Activated CD4-positive, alpha-beta T cell treated with anti-CD3 and anti-CD28 coated beads for 36 hours (primary cell): ENCODE measurements at regions not wholly inside any gene's neighbourhood (a gene's known extent, or its start where the extent isn't known, plus 50 kb on each side); places are given as distances from the start of the nearest gene placed in this dataset.
"Not testable (repeated sequence)": the region's sequence is repeated elsewhere in the genome, so short reads cannot be mapped to it uniquely, and the experiment has no call there.

Experiments used
- ATAC-seq: fragments of 200-7000 bp; cut with Tn5 transposase; one replicate; pipeline ENCODE4 v1.10.0; 2021; ENCODE audit warnings: mild to moderate bottlenecking, moderate library complexity
- CTCF ChIA-PET: fragments of 350-600 bp; sonication (Branson Sonifier 250); formaldehyde crosslinking; loops from one replicate; lab custom pipeline; 2021; ENCODE audit warnings: antibody characterized with exemption; lab: Charles Lee
- POLR2A ChIA-PET: fragments of 350-600 bp; sonication (Branson Sonifier 250); formaldehyde crosslinking; loops from one replicate; lab custom pipeline; 2021; ENCODE audit warnings: antibody characterized with exemption, inconsistent platforms; lab: Charles Lee
- DNase-seq: peaks from one replicate; pipeline ENCODE4 v3.0.0-alpha.2; 2020
- H3K27ac Mint-ChIP-seq: one replicate; pipeline ENCODE4 v1.8.0; 2021; ENCODE audit warnings: mixed read lengths
- H3K27me3 Mint-ChIP-seq: one replicate; pipeline ENCODE4 v1.8.0; 2021; ENCODE audit warnings: mixed read lengths
- H3K36me3 Mint-ChIP-seq: one replicate; pipeline ENCODE4 v1.8.0; 2021; ENCODE audit warnings: low read depth, mixed read lengths
- H3K4me1 Mint-ChIP-seq: one replicate; pipeline ENCODE4 v1.8.0; 2021; ENCODE audit warnings: mixed read lengths
- H3K4me3 Mint-ChIP-seq: one replicate; pipeline ENCODE4 v1.8.0; 2021; ENCODE audit warnings: mild to moderate bottlenecking, moderate library complexity, mixed read lengths
- H3K9me3 Mint-ChIP-seq: one replicate; pipeline ENCODE4 v1.8.0; 2021; ENCODE audit warnings: low read depth, mixed read lengths
- intact Hi-C, 2 experiments: fragments of 100-400 bp; cut with DNase I in 1 of 2; cut with micrococcal nuclease in 1 of 2; formaldehyde crosslinking; loops; one replicate each; pipeline versions ENCODE4 v1.14.2 to v1.15.1; 2022 to 2024; cut with DNase I, micrococcal nuclease

- DNase-seq, H3K27me3 Mint-ChIP-seq, ATAC-seq, POLR2A ChIA-PET, H3K4me3 Mint-ChIP-seq, H3K4me1 Mint-ChIP-seq, H3K27ac Mint-ChIP-seq, CTCF ChIA-PET, intact Hi-C loops: not testable (repeated sequence)
- Mint-ChIP-seq H3K9me3 (peaks cover 25% of the 10 kb centered on the region), H3K36me3 (peaks cover 19% of the 10 kb centered on the region)
Measured at GRCh38 chr4:49138818-49139217, 152.7 kb downstream of the CWH43 start.

DNA sequence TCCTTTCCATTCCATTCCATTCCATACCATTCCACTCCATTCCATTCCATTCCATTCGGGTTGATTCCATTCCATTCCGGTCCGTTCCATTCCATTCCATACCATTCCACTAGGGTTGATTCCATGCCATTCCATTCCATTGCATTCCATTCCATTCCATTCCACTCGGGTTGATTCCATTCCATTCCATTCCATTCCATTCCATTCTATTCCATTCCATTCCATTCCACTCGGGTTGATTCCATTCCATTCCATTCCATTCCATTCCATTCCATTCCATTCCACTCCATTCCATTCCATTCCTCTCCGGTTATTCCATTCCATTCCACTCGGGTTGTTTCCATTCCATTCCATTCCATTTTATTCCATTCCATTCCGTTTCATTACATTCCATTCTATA is 153.4 kb downstream of the CWH43 start:
- H3K27me3 Mint-ChIP-seq, intact Hi-C loops, DNase-seq, H3K27ac Mint-ChIP-seq, H3K4me1 Mint-ChIP-seq, CTCF ChIA-PET, POLR2A ChIA-PET, H3K4me3 Mint-ChIP-seq: not testable (repeated sequence)
- ATAC-seq = peak; percentile 39
- peaks cover 26% of the 10 kb centered on the region for H3K36me3 Mint-ChIP-seq
- H3K9me3 Mint-ChIP-seq = peaks cover 27% of the 10 kb centered on the region

- CTCF ChIA-PET, ATAC-seq, H3K4me1 Mint-ChIP-seq, POLR2A ChIA-PET, H3K27ac Mint-ChIP-seq, H3K4me3 Mint-ChIP-seq, H3K27me3 Mint-ChIP-seq: not testable (repeated sequence)
- Mint-ChIP-seq H3K9me3 (peaks cover 29% of the 10 kb centered on the region), H3K36me3 (peaks cover 29% of the 10 kb centered on the region)
- DNase-seq = peak; percentile 23
- intact Hi-C loops = loop anchor here in 1 of 2 experiments (10.0 kb wide), 1 partner anchor 46 kb away; no protein-coding TSS in a partner anchor
Measured at GRCh38 chr4:49140351-49140750, 154.3 kb downstream of the CWH43 start.

- H3K4me3 Mint-ChIP-seq, H3K27ac Mint-ChIP-seq, POLR2A ChIA-PET, H3K27me3 Mint-ChIP-seq, CTCF ChIA-PET, DNase-seq, ATAC-seq, H3K4me1 Mint-ChIP-seq: not testable (repeated sequence)
- intact Hi-C loops = loop anchor here in 1 of 2 experiments (10.0 kb wide), 1 partner anchor 47 kb away; no protein-coding TSS in a partner anchor
- Mint-ChIP-seq H3K9me3 (peaks cover 38% of the 10 kb centered on the region), H3K36me3 (peaks cover 33% of the 10 kb centered on the region)
Measured at GRCh38 chr4:49141955-49142354, 155.9 kb downstream of the CWH43 start.

DNA sequence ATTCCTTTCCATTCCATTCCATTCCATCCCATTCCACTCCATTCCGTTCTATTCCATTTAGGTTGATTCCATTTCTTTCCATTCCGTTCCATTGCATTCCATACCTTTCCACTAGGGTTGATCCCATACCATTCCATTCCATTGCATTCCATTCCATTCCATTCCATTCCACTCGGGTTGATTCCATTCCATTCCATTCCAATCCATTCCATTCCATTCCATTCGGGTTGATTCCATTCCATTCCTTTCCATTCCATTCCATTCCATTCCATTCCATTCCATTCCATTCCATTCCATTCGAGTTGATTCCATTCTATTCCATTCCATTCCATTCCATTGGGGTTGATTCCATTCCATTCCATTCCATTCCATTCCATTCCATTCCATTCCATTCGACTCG is 161.1 kb downstream of the CWH43 start:
- DNase-seq, H3K27me3 Mint-ChIP-seq, POLR2A ChIA-PET, ATAC-seq, CTCF ChIA-PET, H3K4me1 Mint-ChIP-seq, H3K4me3 Mint-ChIP-seq, H3K27ac Mint-ChIP-seq: not testable (repeated sequence)
- peaks cover 58% of the 10 kb centered on the region for H3K9me3 Mint-ChIP-seq
- peaks cover 49% of the 10 kb centered on the region for H3K36me3 Mint-ChIP-seq
- intact Hi-C loops = loop anchor here in 1 of 2 experiments (10.0 kb wide), 1 partner anchor 52 kb away; no protein-coding TSS in a partner anchor

DNA sequence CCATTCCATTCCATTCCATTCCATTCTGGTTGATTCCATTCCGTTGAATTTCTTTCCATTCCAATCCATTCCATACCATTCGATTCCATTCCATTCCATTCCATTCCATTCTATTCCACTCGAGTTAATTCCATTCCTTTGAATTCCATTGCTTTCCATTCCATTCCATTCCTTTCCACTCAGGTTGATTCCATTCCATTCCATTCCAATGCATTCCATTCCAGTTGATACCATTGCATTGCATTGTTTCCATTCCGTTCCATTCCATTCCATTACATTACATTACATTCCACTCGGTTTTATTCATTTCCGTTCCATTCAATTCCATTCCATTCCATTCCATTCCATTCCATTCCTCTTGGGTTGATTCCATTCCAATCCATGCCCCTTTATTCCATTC is 161.5 kb downstream of the CWH43 start:
- POLR2A ChIA-PET, H3K27me3 Mint-ChIP-seq, H3K4me1 Mint-ChIP-seq, H3K4me3 Mint-ChIP-seq, ATAC-seq, DNase-seq, CTCF ChIA-PET, H3K27ac Mint-ChIP-seq: not testable (repeated sequence)
- H3K9me3 Mint-ChIP-seq = peaks cover 61% of the 10 kb centered on the region
- intact Hi-C loops = loop anchor here in 1 of 2 experiments (10.0 kb wide), 1 partner anchor 53 kb away; no protein-coding TSS in a partner anchor
- peaks cover 49% of the 10 kb centered on the region for H3K36me3 Mint-ChIP-seq

DNA sequence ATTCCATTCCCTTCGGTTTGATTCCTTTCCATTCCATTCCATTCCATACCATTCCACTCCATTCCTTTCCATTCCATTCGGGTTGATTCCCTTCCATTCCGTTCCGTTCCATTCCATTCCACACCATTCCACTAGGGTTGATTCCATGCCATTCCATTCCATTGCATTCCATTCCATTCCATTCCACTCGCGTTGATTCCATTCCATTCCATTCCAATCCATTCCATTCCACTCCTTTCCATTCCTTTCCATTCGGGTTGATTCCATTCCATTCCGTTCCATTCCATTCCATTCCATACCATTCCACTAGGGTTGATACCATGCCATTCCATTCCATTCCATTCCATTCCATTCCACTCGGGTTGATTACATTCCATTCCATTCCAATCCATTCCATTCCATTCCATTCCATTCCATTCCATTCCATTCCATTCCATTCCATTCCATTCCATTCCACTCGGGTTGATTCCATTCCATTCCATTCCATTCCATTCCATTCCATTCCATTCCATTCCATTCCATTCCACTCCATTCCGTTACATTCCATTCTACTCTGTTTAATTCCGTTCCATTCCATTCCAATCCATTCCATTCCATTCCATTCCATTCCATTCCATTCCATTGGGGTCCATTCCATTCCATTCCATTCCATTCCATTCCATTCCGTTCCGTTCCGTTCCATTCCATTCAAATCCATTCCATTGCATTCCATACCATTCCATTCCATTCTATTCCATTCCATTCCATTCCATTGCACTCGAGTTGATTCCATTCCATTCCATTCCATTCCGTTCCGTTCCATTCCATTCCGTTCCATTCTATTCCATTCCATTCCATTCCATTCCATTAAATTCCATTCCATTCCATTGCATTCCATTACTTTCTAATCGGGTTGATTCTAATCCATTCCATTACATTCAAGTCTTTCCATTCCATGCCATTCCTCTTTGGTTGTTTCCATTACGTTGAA is 163.2 kb downstream of the CWH43 start:
- DNase-seq, CTCF ChIA-PET, H3K27me3 Mint-ChIP-seq, H3K4me3 Mint-ChIP-seq, POLR2A ChIA-PET, H3K4me1 Mint-ChIP-seq, H3K27ac Mint-ChIP-seq: not testable (repeated sequence)
- Mint-ChIP-seq H3K36me3 (peaks cover 53% of the 10 kb centered on the region), H3K9me3 (peaks cover 67% of the 10 kb centered on the region)
- ATAC-seq = peak; percentile 80
- intact Hi-C loops = loop anchor here in 1 of 2 experiments (10.0 kb wide), 1 partner anchor 54 kb away; no protein-coding TSS in a partner anchor

DNA sequence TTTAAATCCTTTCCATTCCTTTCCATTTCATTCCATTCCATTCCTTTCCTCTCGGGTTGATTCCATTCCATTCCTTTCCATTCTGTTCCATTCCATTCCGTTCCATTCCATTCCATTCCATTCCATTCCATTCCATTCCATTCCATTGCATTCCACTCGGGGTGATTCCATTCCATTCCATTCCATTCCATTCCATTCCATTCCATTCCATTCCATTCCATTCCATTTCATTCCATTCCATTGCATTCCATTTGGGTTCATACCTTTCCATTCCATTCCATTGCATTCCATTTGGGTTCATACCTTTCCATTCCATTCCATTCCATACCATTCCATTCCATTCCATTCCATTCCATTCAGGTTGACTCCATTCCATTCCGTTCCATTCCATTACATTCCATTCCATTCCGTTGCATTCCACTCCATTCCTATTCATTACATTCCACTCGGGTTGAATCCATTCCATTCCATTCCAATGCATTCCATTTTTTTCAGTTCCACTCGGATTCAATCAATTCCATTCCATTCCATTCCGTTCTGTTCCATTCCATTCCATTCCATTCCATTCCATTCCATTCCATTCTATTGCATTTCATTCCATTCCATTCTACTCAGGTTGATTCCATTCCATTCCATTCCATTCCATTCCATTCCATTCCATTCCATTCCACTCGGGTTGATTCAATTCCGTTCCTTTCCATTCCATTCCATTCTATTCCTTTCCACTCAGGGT is 164.4 kb downstream of the CWH43 start:
- H3K36me3 Mint-ChIP-seq = peaks cover 58% of the 10 kb centered on the region
- ATAC-seq, POLR2A ChIA-PET, H3K4me1 Mint-ChIP-seq, DNase-seq, intact Hi-C loops, CTCF ChIA-PET, H3K4me3 Mint-ChIP-seq, H3K27me3 Mint-ChIP-seq, H3K27ac Mint-ChIP-seq: not testable (repeated sequence)
- peaks cover 71% of the 10 kb centered on the region for H3K9me3 Mint-ChIP-seq

DNA sequence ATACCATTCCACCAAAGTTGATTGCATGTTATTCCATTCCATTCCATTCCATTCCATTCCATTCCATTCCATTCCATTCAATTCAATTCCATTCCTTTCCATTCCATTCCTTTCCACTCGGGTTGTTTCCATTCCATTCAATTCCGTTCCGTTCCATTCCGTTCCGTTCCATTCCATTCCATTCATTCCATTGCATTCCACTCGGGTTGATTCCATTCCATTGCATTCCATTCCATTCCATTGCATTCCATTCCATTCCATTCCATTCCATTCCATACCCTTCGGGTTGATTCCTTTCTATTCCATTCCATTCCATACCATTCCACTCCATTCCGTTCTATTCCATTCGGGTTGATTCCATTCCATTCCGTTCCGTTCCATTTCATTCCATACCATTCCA is 166.9 kb downstream of the CWH43 start:
- H3K4me3 Mint-ChIP-seq, H3K27me3 Mint-ChIP-seq, H3K27ac Mint-ChIP-seq, DNase-seq, H3K4me1 Mint-ChIP-seq, POLR2A ChIA-PET, CTCF ChIA-PET, intact Hi-C loops: not testable (repeated sequence)
- ATAC-seq = peak; percentile 27
- peaks cover 56% of the 10 kb centered on the region for H3K36me3 Mint-ChIP-seq
- peaks cover 70% of the 10 kb centered on the region for H3K9me3 Mint-ChIP-seq

DNA sequence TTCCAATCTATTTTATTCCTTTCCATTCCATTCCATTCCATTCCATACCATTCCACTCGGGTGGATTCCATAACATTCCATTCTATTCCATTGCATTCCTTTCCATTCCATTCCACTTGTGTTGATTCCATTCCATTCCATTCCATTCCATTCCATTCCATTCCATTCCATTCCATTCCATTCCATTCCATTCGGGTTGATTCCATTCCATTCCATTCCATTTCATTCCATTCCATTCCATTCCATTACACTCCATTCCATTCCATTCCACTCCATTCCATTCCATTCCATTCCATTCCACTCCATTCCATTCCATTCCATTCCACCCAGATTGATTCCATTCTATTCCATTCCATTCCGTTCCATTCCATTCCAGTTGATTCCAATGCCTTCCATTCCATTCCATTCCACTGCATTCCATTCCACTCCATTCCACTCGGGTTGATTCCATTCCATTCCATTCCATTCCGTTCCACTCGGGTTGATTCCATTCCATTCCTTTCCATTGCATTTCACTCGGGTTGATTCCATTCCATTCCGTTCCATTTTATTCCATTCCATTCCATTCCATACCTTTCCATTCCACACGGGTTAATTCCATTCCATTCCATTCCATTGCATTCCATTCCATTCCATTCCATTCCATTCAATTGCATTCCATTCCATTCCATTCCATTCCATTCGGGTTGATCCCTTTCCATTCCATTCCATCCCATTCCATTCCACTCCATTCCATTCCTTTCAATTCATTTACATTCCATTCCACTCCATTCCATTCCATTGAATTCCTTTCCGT is 168.4 kb downstream of the CWH43 start:
- H3K27me3 Mint-ChIP-seq, POLR2A ChIA-PET, H3K4me1 Mint-ChIP-seq, intact Hi-C loops, H3K4me3 Mint-ChIP-seq, H3K27ac Mint-ChIP-seq, DNase-seq, CTCF ChIA-PET: not testable (repeated sequence)
- peak; percentile 47 for ATAC-seq
- peaks cover 48% of the 10 kb centered on the region for H3K36me3 Mint-ChIP-seq
- H3K9me3 Mint-ChIP-seq = peaks cover 60% of the 10 kb centered on the region

- H3K4me1 Mint-ChIP-seq, CTCF ChIA-PET, DNase-seq, intact Hi-C loops, ATAC-seq, POLR2A ChIA-PET, H3K27me3 Mint-ChIP-seq, H3K27ac Mint-ChIP-seq, H3K4me3 Mint-ChIP-seq: not testable (repeated sequence)
- H3K36me3 Mint-ChIP-seq = peaks cover 43% of the 10 kb centered on the region
- peaks cover 54% of the 10 kb centered on the region for H3K9me3 Mint-ChIP-seq
Measured at GRCh38 chr4:49155270-49155669, 169.2 kb downstream of the CWH43 start.
